Natural killer cell treated with Interleukin-12 subunit alpha and Interleukin-12 subunit beta and Interleukin-15 and Interleukin-18, amount 100 ng/mL, for 72 hours (primary cell): ENCODE measurements at regions not wholly inside any gene's neighbourhood (a gene's known extent, or its start where the extent isn't known, plus 50 kb on each side); places are given as distances from the start of the nearest gene placed in this dataset.

Experiments
- ATAC-seq, 2 donors: fragments of 150-1000 bp; cut with Tn5 transposase in 1 of 2; sonication (Bioruptor Pico), chemical (Tn5 transposase) in 1 of 2; 2 replicates each; pipeline ENCODE4 v1.10.0; 2021
- DNase-seq: peaks from one replicate; pipeline ENCODE4 v3.0.0; 2022; ENCODE audit warnings: low spot score
- H3K27ac Mint-ChIP-seq, 2 donors: 1 replicate in 1 of 2; 2 replicates in 1 of 2; pipeline ENCODE4 v1.8.0; 2022; ENCODE audit warnings: mixed read lengths in 2 of 2, mild to moderate bottlenecking in 1 of 2, moderate library complexity in 1 of 2
- H3K27me3 Mint-ChIP-seq, 2 donors: 1 replicate in 1 of 2; 2 replicates in 1 of 2; pipeline ENCODE4 v1.8.0; 2022; ENCODE audit warnings: mixed read lengths in 2 of 2
- H3K36me3 Mint-ChIP-seq: one replicate; pipeline ENCODE4 v1.8.0; 2022; ENCODE audit warnings: mixed read lengths
- H3K4me1 Mint-ChIP-seq, 2 donors: 1 replicate in 1 of 2; 2 replicates in 1 of 2; pipeline ENCODE4 v1.8.0; 2022; ENCODE audit warnings: low read depth in 2 of 2, mixed read lengths in 2 of 2, mild to moderate bottlenecking in 1 of 2
- H3K4me3 Mint-ChIP-seq: one replicate; pipeline ENCODE4 v1.8.0; 2022; ENCODE audit warnings: mixed read lengths
- H3K9me3 Mint-ChIP-seq: 2 replicates; pipeline ENCODE4 v1.8.0; 2022; ENCODE audit warnings: mixed read lengths

DNA sequence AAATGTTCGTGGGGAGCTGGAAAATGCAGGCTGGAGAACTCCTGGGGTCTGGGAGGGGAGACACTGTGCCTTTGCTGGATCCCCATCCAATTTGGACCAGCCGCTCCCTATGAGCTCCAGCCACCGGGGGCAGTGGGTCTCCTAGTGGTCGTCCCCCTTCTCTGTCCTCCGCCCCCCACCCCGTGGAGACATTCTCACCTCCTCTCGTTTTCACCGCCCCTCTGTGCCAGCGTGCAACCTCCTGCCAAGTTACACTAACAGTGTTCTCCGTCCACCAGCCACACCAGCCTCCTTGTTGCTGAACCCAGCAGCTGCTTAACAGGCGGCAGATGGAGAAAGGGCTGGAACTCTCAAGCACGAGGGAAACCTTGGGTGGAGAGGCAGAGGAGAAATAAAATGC lies 67.4 kb upstream of the SOX9 start:
- Mint-ChIP-seq H3K27ac (no peak overlapping the region), H3K36me3 (no peaks in the 10 kb centered on the region), H3K9me3 (peaks cover 8% of the 10 kb centered on the region), H3K4me1 (no peaks in the 10 kb centered on the region), H3K4me3 (no peak overlapping the region), H3K27me3 (no peaks in the 10 kb centered on the region)
- ATAC-seq: no peak
- no peak for DNase-seq

DNA sequence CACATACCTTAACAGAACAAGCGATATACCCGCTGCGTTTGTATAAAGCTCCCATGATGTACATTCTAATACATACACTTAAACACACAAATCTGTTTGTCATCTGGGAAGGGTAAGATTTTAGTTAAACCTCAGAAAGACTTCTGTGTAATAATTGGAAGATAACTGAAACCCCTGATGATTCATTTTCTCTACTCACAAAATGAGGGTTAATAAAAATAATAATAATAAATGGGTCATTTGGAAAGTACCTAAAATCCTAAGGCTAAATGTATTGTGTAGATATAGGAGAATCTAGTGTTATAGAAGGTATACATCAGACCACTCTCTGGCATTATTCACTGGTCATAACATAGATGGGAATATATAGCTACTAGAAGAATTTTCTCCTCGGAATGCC lies 64.7 kb upstream of the SOX9 start:
- DNase-seq (no peak), ATAC-seq (no peak)
- Mint-ChIP-seq H3K4me1 (no peaks in the 10 kb centered on the region), H3K27me3 (no peaks in the 10 kb centered on the region), H3K36me3 (no peaks in the 10 kb centered on the region), H3K4me3 (no peak overlapping the region), H3K27ac (no peak overlapping the region), H3K9me3 (peaks cover 3% of the 10 kb centered on the region)

- no peaks in the 10 kb centered on the region for H3K9me3 Mint-ChIP-seq
- ATAC-seq: no peak
- no peaks in the 10 kb centered on the region for H3K27me3 Mint-ChIP-seq
- H3K4me3 Mint-ChIP-seq: no peak overlapping the region
- no peaks in the 10 kb centered on the region for H3K36me3 Mint-ChIP-seq
- DNase-seq: no peak
- H3K4me1 Mint-ChIP-seq: no peaks in the 10 kb centered on the region
- no peak overlapping the region for H3K27ac Mint-ChIP-seq
Observed at GRCh38 chr17:72056727-72057290, 64.0 kb upstream of the SOX9 start.

- DNase-seq (no peak), ATAC-seq (no peak)
- Mint-ChIP-seq H3K4me3 (no peak overlapping the region), H3K9me3 (no peaks in the 10 kb centered on the region), H3K36me3 (no peaks in the 10 kb centered on the region), H3K27me3 (no peaks in the 10 kb centered on the region), H3K4me1 (no peaks in the 10 kb centered on the region), H3K27ac (no peak overlapping the region)
Observed at GRCh38 chr17:72060084-72060483, 60.7 kb upstream of the SOX9 start.

DNA sequence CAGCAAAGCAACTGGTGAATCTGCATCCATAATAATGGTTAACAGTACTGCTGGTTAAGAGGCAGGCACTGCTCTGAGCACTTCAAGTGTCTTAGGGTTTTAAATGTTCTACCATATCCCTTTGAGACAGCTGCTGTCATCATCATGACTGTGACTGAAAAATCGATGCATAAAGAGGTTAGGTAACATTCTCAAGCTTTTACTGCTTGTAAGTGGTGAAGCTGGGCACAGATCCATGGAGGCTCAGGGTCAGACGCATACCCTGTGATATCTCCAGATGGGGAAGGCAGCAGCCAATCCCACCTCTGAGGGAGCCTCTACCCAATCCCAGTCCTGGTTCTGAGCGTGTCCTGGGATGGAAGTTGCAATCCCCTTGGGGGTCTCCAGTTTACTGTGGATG lies 57.6 kb upstream of the SOX9 start:
- Mint-ChIP-seq H3K27me3 (peaks cover 0 to 12% of the 10 kb centered on the region in 2 donors), H3K27ac (no peak overlapping the region), H3K4me1 (no peaks in the 10 kb centered on the region), H3K36me3 (no peaks in the 10 kb centered on the region), H3K4me3 (no peak overlapping the region), H3K9me3 (peaks cover 3% of the 10 kb centered on the region)
- no peak for DNase-seq
- no peak for ATAC-seq

GRCh38 chr17:72063756-72064450 lies 56.9 kb upstream of the SOX9 start:
- Mint-ChIP-seq H3K9me3 (peaks cover 3% of the 10 kb centered on the region), H3K4me3 (no peak overlapping the region)

DNA sequence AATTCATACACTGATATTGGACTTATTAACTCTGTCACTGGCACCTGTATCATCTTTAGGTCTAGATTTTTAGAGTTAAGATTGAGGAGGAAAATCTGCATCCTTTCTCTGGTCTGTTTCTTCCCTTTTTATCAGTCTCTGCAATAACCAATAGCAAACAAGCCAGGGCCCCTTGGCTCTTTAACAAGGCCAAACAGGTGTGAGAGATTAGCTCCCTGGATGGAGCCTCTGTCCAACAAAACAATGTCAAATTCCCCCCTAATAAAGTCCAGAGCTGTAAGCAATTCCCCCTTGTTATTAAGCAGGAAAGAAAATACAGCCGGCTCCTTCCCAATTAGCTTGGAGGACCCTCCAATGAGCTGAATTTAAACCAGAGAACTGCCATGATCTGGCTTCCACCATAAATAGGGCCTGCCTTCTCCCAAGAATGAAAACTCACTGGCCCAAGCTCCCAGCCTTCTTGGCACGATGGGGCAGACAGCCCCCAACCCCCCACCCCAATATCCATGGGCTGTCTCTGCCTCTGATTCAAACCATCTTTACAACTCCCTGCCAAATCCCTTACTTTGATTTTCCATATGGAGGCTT lies 56.1 kb upstream of the SOX9 start:
- Mint-ChIP-seq H3K36me3 (no peaks in the 10 kb centered on the region), H3K4me1 (no peaks in the 10 kb centered on the region), H3K9me3 (peaks cover 3% of the 10 kb centered on the region), H3K27me3 (peaks cover 0 to 12% of the 10 kb centered on the region in 2 donors), H3K4me3 (no peak overlapping the region), H3K27ac (no peak overlapping the region)
- DNase-seq: no peak
- no peak for ATAC-seq

More at GRCh38 chr17:72063756-72064450, 56.9 kb upstream of the SOX9 start:
- Mint-ChIP-seq H3K27ac (no peak overlapping the region), H3K27me3 (peaks cover 0 to 12% of the 10 kb centered on the region in 2 donors), H3K36me3 (no peaks in the 10 kb centered on the region), H3K4me1 (no peaks in the 10 kb centered on the region)
- DNase-seq (no peak), ATAC-seq (no peak)

DNA sequence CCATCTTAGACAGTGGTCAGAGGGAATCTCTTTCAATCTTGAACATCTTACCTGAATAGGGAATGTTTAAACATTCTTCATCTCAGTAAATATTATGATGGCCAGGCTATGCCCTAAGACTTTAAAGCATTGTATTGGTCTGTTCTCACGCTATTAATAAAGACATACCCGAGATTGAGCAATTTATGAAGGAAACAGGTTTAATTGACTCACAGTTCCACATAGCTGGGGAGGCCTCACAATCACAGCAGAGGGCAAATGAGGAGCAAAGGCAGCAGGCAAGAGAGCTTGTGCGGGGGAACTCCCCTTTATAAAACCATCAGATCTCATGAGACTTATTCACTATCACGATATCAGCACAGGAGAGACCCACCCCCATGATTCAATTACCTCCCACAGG lies 55.3 kb upstream of the SOX9 start:
- H3K9me3 Mint-ChIP-seq: peaks cover 3% of the 10 kb centered on the region
- H3K27ac Mint-ChIP-seq: no peak overlapping the region
- H3K4me3 Mint-ChIP-seq: no peak overlapping the region

GRCh38 chr17:72068643-72069042 lies 52.2 kb upstream of the SOX9 start:
- no peak for ATAC-seq
- no peak overlapping the region for H3K27ac Mint-ChIP-seq

More for the DNA sequence above, 55.3 kb upstream of the SOX9 start:
- DNase-seq (no peak), ATAC-seq (no peak)
- Mint-ChIP-seq H3K4me1 (no peaks in the 10 kb centered on the region), H3K36me3 (no peaks in the 10 kb centered on the region), H3K27me3 (peaks cover 0 to 12% of the 10 kb centered on the region in 2 donors)

DNA sequence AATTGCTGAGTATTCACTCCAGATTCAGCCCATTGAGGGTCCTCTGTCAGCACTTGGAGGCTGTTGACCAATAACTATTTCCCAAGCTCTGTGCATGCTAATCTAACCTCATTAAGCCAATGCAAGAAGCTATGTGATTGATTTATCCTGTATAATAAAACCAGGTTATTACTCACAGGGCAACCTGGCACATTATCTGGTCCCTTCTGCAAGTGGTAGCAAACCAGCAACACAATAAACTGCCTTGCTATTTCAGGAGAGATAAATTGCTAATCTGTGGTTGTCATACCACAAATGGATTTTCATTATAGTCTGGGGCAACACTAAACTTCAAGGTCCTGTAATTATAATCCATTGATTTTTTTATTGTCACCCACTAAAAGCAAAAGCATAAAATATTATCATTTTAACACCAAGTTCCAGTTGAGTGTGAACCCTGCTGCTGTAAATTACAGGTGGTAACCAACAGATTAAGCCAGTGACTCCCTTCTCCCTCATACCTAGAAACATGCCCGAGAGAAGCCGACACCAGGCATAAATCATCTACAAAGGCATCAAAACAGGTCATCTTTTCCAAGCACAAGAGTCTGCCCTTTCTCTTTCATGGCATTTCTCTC lies 51.1 kb upstream of the SOX9 start:
- H3K27ac Mint-ChIP-seq: no peak overlapping the region
- no peak overlapping the region for H3K4me3 Mint-ChIP-seq
- H3K36me3 Mint-ChIP-seq: no peaks in the 10 kb centered on the region
- H3K4me1 Mint-ChIP-seq: no peaks in the 10 kb centered on the region
- DNase-seq: no peak
- H3K9me3 Mint-ChIP-seq: peaks cover 10% of the 10 kb centered on the region
- no peak for ATAC-seq
- H3K27me3 Mint-ChIP-seq: peaks cover 0 to 12% of the 10 kb centered on the region in 2 donors

More at GRCh38 chr17:72068643-72069042, 52.2 kb upstream of the SOX9 start:
- peaks cover 0 to 12% of the 10 kb centered on the region in 2 donors for H3K27me3 Mint-ChIP-seq
- no peaks in the 10 kb centered on the region for H3K36me3 Mint-ChIP-seq
- no peaks in the 10 kb centered on the region for H3K4me1 Mint-ChIP-seq
- H3K4me3 Mint-ChIP-seq: no peak overlapping the region
- DNase-seq: no peak
- H3K9me3 Mint-ChIP-seq: peaks cover 10% of the 10 kb centered on the region
